GM18508 (cell line): ENCODE measurements at regions not wholly inside any gene's neighbourhood (a gene's known extent, or its start where the extent isn't known, plus 50 kb on each side); places are given as distances from the start of the nearest gene placed in this dataset.

Source experiments
- ATAC-seq: cut with Tn5 transposase; IDR thresholded peaks from one replicate; pipeline ENCODE4 v1.9.1; 2021; ENCODE audit warnings: moderate number of reproducible peaks; ENCODE audit not compliant: insufficient read depth, unreplicated experiment

- ATAC-seq: no peak
These were observed 558.8 kb downstream of the MID1IP1 start for GRCh38 chrX:39360101-39360500.

- no peak for ATAC-seq
These were observed 560.5 kb downstream of the MID1IP1 start for GRCh38 chrX:39361736-39362135.

- no peak for ATAC-seq
These were observed 566.2 kb downstream of the MID1IP1 start for GRCh38 chrX:39367416-39367815.

GRCh38 chrX:39372115-39372514 lies 570.9 kb downstream of the MID1IP1 start:
- no peak for ATAC-seq

GRCh38 chrX:39377157-39377556 lies 575.9 kb downstream of the MID1IP1 start:
- ATAC-seq: no peak

- ATAC-seq: no peak
These were observed 576.5 kb downstream of the MID1IP1 start for GRCh38 chrX:39377773-39378172.

GRCh38 chrX:39381422-39381821 lies 580.2 kb downstream of the MID1IP1 start:
- no peak for ATAC-seq

- no peak for ATAC-seq
These were observed 583.7 kb downstream of the MID1IP1 start for GRCh38 chrX:39384996-39385395.

GRCh38 chrX:39388730-39389129 lies 587.5 kb downstream of the MID1IP1 start:
- ATAC-seq: no peak

- ATAC-seq: no peak
These were observed 595.2 kb downstream of the MID1IP1 start for GRCh38 chrX:39396358-39396995.

- ATAC-seq: no peak
These were observed 596.4 kb downstream of the MID1IP1 start for GRCh38 chrX:39397561-39398199.

GRCh38 chrX:39398215-39398962 lies 597.1 kb downstream of the MID1IP1 start:
- no peak for ATAC-seq

GRCh38 chrX:39398963-39399261 lies 597.7 kb downstream of the MID1IP1 start:
- ATAC-seq: no peak

- ATAC-seq: no peak
These were observed 598.1 kb downstream of the MID1IP1 start for GRCh38 chrX:39399387-39399786.

GRCh38 chrX:39401483-39402110 lies 600.3 kb downstream of the MID1IP1 start:
- no peak for ATAC-seq

GRCh38 chrX:39402158-39402557 lies 600.9 kb downstream of the MID1IP1 start:
- ATAC-seq: no peak

- ATAC-seq: no peak
These were observed 605.5 kb downstream of the MID1IP1 start for GRCh38 chrX:39406799-39407198.

- no peak for ATAC-seq
These were observed 608.1 kb downstream of the MID1IP1 start for GRCh38 chrX:39409246-39409917.

GRCh38 chrX:39414290-39414854 lies 613.1 kb downstream of the MID1IP1 start:
- ATAC-seq: no peak

- no peak for ATAC-seq
These were observed 615.4 kb downstream of the MID1IP1 start for GRCh38 chrX:39416547-39417260.
